ENCODE measurements at regions not wholly inside any gene's neighbourhood (a gene's known extent, or its start where the extent isn't known, plus 50 kb on each side); places are given as distances from the start of the nearest gene placed in this dataset.

GRCh38 chr20:57761413-57761734, 51.6 kb upstream of the PMEPA1 start:
- Histone ChIP-seq H3K27me3 (peaks cover 8% of the 10 kb centered on the region), H3K4me1 (replicated peaks in 1 of 2) (no peaks in the 10 kb centered on the region), H3K36me3 (replicated peaks in 1 of 2) (no peaks in the 10 kb centered on the region), H3K27ac (no peak overlapping the region), H3K9me3 (replicated peaks in 1 of 3) (no peaks in the 10 kb centered on the region), H3K4me3 (no peak overlapping the region)
- no peak for TF ChIP-seq POLR2A (IDR thresholded peaks at IDR 0.05)
- TF ChIP-seq, protein P1, sequence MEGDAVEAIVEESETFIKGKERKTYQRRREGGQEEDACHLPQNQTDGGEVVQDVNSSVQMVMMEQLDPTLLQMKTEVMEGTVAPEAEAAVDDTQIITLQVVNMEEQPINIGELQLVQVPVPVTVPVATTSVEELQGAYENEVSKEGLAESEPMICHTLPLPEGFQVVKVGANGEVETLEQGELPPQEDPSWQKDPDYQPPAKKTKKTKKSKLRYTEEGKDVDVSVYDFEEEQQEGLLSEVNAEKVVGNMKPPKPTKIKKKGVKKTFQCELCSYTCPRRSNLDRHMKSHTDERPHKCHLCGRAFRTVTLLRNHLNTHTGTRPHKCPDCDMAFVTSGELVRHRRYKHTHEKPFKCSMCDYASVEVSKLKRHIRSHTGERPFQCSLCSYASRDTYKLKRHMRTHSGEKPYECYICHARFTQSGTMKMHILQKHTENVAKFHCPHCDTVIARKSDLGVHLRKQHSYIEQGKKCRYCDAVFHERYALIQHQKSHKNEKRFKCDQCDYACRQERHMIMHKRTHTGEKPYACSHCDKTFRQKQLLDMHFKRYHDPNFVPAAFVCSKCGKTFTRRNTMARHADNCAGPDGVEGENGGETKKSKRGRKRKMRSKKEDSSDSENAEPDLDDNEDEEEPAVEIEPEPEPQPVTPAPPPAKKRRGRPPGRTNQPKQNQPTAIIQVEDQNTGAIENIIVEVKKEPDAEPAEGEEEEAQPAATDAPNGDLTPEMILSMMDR (IDR thresholded peaks at IDR 0.05), result no peak
- 67 to 76% (median 75%) methylated on average over 3 of the region's 3 CpGs for WGBS, 4 donors
- intact Hi-C loops (cut with DNase I), result no loop called here
- no peak for DNase-seq

DNA sequence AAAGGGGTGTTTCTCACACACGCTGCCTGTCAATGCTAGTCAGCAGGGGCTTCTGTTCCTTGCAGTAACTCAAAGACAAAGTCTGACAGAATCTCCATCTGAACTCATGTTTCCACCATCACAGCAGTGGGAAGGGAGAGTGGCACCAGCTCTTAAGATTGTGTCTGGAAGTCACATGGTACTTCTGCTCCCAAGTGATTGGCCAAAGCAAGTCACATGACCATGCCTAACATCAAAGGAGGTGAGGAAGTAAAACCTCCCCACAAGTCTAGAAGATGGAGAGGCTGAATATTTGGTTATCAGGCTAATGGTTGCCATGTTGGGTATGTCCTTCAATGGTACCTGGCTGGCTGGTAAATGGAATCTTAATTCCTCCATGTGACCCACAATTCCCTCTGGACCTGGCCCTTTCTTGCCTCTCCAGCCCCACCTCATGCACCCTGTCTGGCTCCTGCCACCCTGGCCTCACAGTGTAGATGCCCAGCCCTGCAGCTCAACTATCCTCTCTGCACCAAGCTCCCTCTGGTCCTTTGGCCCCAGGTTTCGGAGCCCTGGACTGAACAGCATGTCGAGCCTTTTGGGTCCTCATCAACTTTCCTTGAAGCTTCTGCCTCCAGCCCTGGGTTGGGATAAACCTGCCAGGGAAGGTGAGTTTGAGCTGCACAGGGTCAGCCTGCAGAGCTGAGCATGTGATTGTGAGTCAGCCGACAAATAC, 51.0 kb upstream of the PMEPA1 start:
- Histone ChIP-seq H3K27ac (no peak overlapping the region), H3K27me3 (peaks cover 8% of the 10 kb centered on the region), H3K4me3 (no peak overlapping the region), H3K9me3 (replicated peaks in 1 of 3) (no peaks in the 10 kb centered on the region), H3K36me3 (replicated peaks in 1 of 2) (no peaks in the 10 kb centered on the region), H3K4me1 (replicated peaks in 1 of 2) (no peaks in the 10 kb centered on the region)
- 80 to 92% (median 88%) methylated on average over 4 of the region's 4 CpGs for WGBS, 4 donors
- no peak for TF ChIP-seq POLR2A (IDR thresholded peaks at IDR 0.05)
- TF ChIP-seq, protein P1 (IDR thresholded peaks at IDR 0.05), result no peak
- no peak for DNase-seq
- intact Hi-C loops (cut with DNase I), result no loop called here

DNA sequence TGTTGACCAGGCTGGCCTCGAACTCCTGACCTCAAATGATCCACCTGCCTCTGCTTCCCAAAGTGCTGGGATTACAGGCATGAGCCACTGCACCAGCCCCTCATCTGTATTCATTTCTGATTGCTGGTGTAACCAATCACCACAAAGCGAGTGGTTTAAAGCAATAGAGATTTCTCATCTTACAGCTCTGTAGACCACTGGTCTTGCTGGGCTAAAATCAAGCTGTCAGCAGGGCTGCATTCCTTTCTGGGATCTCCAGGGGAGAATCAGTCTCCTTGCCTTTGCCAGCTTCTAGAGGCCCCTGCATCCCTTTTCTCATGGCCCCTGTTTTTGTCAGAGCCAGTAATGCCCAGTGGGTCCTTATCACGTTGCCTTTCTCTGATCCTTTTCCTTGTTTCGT, 49.9 kb upstream of the PMEPA1 start:
- no peak for DNase-seq
- Histone ChIP-seq H3K9me3 (replicated peaks in 1 of 3) (no peaks in the 10 kb centered on the region), H3K27ac (no peak overlapping the region), H3K27me3 (peaks cover 8% of the 10 kb centered on the region), H3K4me3 (no peak overlapping the region), H3K4me1 (replicated peaks in 1 of 2) (no peaks in the 10 kb centered on the region), H3K36me3 (replicated peaks in 1 of 2) (no peaks in the 10 kb centered on the region)
- intact Hi-C loops (cut with DNase I), result no loop called here
- 71 to 77% (median 73%) methylated on average over 4 of the region's 4 CpGs for WGBS, 4 donors
- TF ChIP-seq, protein P1 (IDR thresholded peaks at IDR 0.05), result no peak
- no peak for TF ChIP-seq POLR2A (IDR thresholded peaks at IDR 0.05)

MicroRNAs encoded in the stretch of these regions (microRNA counts, 767-probe panel; counts per million panel counts)
- microRNA hsa-miR-4532, result 0 counts per million in 2 donors

Small RNA genes lying in the stretch of these regions (microRNA-seq; reads per million reads assigned to microRNA genes)
- gene MIR4532, result 0 to 0.45 (median 0.28) reads per million in 3 donors

Small RNA genes lying in the stretch of these regions (small RNA-seq; reads per million reads assigned to genes)
- 0 reads per million in 2 donors for gene MIR4532
